ENCODE measurements at regions not wholly inside any gene's neighbourhood (a gene's known extent, or its start where the extent isn't known, plus 50 kb on each side); places are given as distances from the start of the nearest gene placed in this dataset.

- TF ChIP-seq CTCF (IDR thresholded peaks at IDR 0.05; ENCODE audit: insufficient read depth, low read length, poor library complexity, severe bottlenecking) = no peak
- TF ChIP-seq EZH2phosphoT487 (conservative IDR thresholded peaks at IDR 0.05; ENCODE audit: low read length) = no peak
These were observed 1112.3 kb downstream of the GATA3 start for GRCh38 chr10:9166770-9167169.
